Stimulated activated CD4-positive, alpha-beta T cell treated with anti-CD3 and anti-CD28 coated beads, TNF-alpha, amount 100 ng/mL, for 1 hour (primary cell): ENCODE measurements at regions not wholly inside any gene's neighbourhood (a gene's known extent, or its start where the extent isn't known, plus 50 kb on each side); places are given as distances from the start of the nearest gene placed in this dataset.

ENCODE experiments used
- DNase-seq, 3 donors: peaks; one replicate each; pipeline ENCODE4 v3.0.0-alpha.2; 2020; ENCODE audit warnings: low read depth in 3 of 3, low spot score in 1 of 3

DNA sequence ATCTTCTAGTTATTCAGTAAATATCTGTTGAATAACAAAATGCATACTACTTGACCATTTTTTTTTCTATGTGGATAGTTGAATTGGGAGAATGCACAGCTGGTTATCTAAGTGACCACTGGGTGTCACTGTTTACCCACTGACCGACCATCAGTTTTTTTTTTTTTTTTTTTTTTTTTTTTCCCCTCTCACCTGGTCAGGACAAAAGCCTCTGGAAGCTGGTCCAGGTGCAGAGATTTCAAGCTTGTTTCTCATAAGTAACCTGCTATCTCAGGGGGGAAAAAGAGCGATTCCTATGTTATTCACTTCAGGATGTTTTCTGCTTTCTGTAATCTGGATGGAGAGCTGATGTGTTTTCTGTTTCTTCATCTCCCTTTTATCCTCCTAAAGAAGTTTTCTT lies 256.0 kb downstream of the DCDC2C start:
- DNase-seq: no peak

- DNase-seq: no peak
Measured at GRCh38 chr2:3960106-3960505, 256.7 kb downstream of the DCDC2C start.

DNA sequence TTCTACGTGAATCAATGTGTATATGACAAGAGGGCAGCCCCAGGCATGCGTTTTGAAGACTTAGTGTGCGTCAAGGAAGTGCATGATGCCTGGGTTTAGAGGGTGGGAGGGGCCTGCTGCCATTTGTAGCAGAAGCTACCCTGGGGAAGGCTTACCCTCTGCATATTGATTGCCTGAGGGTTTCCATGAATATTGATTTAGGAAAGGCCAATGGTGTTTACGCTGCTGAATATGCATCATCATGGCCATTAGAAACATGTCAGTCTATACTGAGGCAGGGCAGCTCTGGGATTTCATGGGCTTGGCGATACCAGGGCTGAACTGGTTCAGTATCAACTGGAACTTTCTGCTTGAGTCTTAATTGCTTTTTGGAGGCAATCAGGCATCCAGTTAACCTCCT lies 259.3 kb downstream of the DCDC2C start:
- DNase-seq: no peak

DNA sequence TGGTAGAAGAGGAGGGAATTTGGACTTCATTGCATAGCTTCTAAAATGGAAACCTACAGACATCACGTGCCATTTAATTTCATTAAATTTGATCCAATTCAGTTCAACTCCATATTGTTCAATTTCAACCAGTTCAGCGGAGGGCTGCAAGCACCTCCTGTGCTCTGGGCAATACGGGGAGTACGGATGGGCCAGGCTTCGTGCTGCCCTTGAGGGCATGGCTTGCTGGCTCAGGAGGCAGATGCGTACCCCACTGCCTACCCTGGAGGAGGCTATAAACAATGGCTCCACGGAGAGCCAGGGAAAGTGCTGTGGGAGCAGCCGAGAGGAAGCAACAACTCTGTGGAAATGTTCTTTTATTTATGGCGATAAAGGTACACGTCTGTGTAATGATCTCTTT lies 261.8 kb downstream of the DCDC2C start:
- DNase-seq: no peak

- DNase-seq: no peak
Measured at GRCh38 chr2:3965953-3966352, 262.6 kb downstream of the DCDC2C start.

GRCh38 chr2:3966470-3966869 lies 263.1 kb downstream of the DCDC2C start:
- no peak for DNase-seq

DNA sequence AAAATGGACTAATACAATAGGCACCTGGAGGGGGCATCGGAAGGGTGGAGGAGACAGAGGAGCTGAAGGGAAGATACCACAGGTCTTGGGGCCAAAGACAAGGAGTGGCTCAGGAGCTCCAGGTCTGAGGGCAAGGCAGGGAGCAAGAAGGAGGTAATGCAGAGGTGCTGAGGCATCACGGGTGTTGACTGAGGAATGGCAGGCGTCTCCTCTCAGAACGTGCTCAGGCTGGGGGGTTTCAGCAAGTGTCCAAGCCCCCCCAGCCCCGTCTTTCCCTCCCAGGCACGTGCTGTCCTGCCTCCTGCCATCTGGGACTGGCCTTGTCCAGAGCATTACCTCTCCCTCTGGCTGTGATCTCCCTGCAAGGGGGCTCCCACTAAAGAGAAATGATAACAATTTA lies 265.4 kb downstream of the DCDC2C start:
- DNase-seq: no peak

- no peak for DNase-seq
Measured at GRCh38 chr2:3970791-3971651, 267.6 kb downstream of the DCDC2C start.

GRCh38 chr2:3971652-3972192 lies 268.3 kb downstream of the DCDC2C start:
- no peak for DNase-seq

GRCh38 chr2:3972377-3972776 lies 269.0 kb downstream of the DCDC2C start:
- DNase-seq: no peak

GRCh38 chr2:3974765-3975164 lies 271.4 kb downstream of the DCDC2C start:
- no peak for DNase-seq

DNA sequence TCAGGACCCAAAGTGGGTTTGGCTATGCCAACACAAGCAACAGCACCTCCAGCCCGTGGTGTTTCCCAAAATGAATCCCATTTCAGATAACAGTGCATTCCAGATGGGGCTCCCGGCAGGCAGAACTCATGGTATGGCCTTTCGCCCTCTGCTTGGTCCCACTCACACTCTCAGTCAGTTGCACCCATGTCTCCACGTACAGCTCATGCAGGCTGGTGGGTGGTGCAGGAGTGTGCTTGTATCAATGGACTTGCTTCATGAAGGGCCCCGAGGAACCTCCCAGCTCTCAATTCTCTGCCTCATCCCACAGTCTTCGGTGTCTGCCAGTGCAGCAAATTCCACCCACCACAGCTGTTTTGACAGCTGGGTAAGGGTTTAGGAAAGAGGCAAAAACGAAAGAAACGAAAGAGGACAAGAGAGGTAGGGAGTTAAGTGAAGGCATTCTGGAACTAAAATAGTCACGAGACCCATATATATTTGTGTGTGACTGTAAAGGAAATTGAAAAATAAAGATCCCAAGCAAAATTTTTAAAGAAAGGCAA lies 278.1 kb downstream of the DCDC2C start:
- DNase-seq: no peak

GRCh38 chr2:3982160-3982559 lies 278.8 kb downstream of the DCDC2C start:
- no peak for DNase-seq

DNA sequence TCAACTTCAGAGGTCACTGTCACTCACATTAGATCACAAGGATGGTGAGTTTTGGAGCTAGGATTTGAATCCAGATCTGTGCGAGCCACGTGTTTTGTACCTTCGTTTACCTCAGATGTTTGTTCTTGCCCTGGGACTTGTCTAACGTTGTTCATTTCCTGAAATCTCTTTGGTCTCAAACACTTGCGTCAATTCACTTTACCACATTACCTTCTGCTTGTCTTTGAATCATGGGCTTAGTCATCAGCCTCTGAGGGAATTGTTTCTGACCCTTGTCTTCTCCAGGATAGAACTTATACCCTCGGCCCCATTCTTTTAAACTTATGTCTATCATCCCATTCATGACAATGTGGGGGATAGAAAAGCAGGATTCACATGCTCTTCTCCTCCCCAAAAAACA lies 282.7 kb downstream of the DCDC2C start:
- DNase-seq: no peak

GRCh38 chr2:3986530-3987258 lies 283.3 kb downstream of the DCDC2C start:
- DNase-seq: no peak

DNA sequence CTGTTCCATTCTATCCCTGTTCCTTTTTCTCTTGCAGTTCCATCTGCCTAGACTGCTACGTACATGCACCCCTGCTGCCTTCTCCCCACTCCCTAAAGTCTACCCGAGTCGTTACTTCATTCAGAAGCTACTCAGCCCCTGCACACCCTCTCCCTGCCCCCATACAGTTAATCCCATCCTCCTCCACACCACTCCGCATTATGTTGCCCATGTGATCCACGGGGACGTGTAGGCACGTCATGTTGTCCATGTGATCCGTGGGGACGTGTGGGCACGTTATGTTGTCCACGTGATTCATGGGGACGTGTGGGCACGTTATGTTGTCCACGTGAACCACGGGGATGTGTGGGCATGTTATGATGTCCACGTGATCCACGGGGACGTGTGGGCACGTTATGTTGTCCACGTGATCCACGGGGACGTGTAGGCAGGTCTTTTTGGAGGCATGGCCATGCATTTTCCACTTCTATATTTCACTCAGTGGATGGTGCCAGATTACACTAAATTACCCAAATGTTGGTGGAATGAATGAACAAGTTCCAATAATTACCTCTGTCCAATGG lies 299.5 kb downstream of the DCDC2C start:
- DNase-seq: no peak

DNA sequence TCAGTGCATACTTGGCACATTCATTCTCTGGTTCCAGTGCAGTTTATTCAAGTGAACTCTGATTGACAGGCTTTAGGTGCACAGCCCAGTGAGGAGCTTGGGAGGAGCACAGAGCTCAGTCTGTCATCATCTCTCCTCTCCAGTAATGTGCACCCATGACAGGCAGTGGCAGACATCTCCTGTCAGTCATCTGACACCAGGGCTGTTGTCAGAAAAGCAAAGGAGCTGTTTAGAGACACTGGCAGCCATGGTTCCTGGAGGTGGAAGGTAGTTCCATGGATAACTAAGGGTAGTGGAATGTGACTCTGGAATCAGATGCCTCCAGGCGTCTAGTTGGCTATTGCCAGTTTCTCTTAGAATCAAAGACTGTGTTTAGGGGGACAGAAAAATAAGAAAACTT lies 308.8 kb downstream of the DCDC2C start:
- DNase-seq: no peak

DNA sequence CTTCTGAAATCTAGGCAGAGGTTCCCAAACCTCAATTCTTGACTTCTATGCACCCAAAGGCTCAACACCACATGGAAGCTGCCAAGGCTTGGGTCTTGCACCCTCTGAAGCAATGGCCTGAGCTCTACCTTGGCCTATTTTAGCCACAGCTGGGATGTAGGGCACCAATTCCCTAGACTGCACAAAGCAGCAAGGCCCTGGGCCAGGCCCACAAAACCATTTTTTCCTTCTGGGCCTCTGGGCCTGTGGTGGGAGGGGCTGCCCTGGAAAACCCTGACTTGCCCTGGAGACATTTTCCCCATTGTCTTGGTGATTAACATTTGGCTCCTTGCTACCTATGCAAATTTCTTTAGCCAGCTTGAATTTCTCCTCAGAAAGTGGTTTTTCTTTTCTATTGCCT lies 315.2 kb downstream of the DCDC2C start:
- no peak for DNase-seq

DNA sequence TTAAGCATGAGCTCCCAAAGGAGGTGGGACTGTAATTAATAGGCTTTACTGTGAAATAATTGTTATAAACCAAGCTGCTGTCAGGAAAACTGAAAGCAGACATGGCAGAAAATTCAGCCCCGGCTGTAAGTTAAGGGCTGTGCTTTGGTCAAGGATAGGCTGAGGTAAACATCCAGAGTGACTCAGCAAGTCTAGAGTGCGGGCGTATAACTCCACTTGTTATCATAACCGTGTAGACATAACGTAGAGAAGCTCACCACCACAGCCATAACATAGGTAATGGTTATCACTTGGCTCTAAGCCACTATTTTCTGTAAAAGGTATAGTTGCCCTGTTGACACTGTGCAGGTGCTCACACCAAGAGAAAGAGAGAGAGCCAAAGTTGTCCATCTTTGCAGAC lies 316.8 kb downstream of the DCDC2C start:
- DNase-seq: no peak

DNA sequence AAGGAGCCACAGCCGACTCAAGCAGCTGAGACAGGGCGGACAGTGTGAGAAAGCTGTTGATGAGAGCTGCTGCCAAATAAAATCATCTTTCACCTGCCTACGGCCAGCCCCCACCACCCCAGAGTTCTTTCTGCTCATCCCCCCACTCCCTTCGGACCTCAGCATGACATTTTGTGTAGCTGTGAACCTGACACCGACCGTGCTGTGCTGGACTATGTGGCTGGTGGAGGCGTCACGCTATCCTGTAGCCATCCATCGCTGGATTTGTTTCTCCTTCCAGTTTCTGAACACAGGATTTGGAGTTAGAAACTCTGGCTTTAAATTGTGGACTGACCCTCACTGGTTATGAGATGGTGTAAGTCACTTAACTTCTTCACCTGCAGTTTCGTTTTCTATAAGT lies 317.3 kb downstream of the DCDC2C start:
- no peak for DNase-seq

DNA sequence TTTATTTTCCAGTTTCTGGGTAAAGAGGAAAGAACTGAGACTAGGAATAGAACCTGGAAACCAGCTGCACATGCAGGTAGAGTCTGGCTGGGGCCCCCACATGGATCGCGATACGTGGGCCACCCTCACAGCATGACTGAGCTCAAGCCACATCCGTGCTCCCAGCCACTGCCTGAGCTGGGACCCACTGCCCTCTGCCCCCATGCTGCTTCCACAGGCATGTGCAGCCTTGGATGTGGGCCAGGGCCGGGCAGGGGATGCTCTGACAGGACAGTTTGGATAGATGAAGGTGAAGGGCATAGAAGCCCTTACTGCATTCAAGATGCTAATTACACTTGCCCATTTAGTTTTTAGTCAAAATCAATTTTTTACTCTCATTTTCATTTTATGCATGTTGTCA lies 321.2 kb downstream of the DCDC2C start:
- no peak for DNase-seq

GRCh38 chr2:4029081-4029480 lies 325.7 kb downstream of the DCDC2C start:
- no peak for DNase-seq
